ENCODE measurements at regions not wholly inside any gene's neighbourhood (a gene's known extent, or its start where the extent isn't known, plus 50 kb on each side); places are given as distances from the start of the nearest gene placed in this dataset.

GRCh38 chr3:164488893-164489292, 589.4 kb downstream of the SI start:
- TF ChIP-seq CTCF (IDR thresholded peaks at IDR 0.05; ENCODE audit: poor library complexity) (no peak), EZH2 (IDR thresholded peaks at IDR 0.05; ENCODE audit: borderline replicate concordance) (no peak)
- no peak for DNase-seq (ENCODE audit: low spot score)
- 88% methylated on average over 2 of the region's 2 CpGs for WGBS (ENCODE audit: low lambda C conversion rate, missing lambda C conversion rate)

GRCh38 chr3:164486150-164486549, 592.1 kb downstream of the SI start:
- 81% methylated on average over 3 of the region's 3 CpGs for WGBS (ENCODE audit: low lambda C conversion rate, missing lambda C conversion rate)
- H3K9me2 ChIP-seq (replicated peaks; ENCODE audit: insufficient read depth): no peaks in the 10 kb centered on the region
- H3K4me3 ChIP-seq: no peak overlapping the region
- H3K27ac ChIP-seq: no peak overlapping the region
- no peak for DNase-seq (ENCODE audit: low spot score)
- no peak overlapping the region for H3K4me2 ChIP-seq
- H2AFZ ChIP-seq: no peak overlapping the region
- no peaks in the 10 kb centered on the region for H3K9me3 ChIP-seq (ENCODE audit: low read depth)
- H4K20me1 ChIP-seq (ENCODE audit: insufficient read depth, poor library complexity, severe bottlenecking): no peaks in the 10 kb centered on the region
- H3K4me1 ChIP-seq (ENCODE audit: insufficient read depth): no peaks in the 10 kb centered on the region
- no peaks in the 10 kb centered on the region for H3K27me3 ChIP-seq
- TF ChIP-seq EZH2 (IDR thresholded peaks at IDR 0.05; ENCODE audit: borderline replicate concordance): no peak
- TF ChIP-seq CTCF (IDR thresholded peaks at IDR 0.05; ENCODE audit: poor library complexity): no peak
- TF ChIP-seq EZH2phosphoT487 (IDR thresholded peaks at IDR 0.05; ENCODE audit: low read depth, severe bottlenecking, unreplicated experiment): no peak
- no peaks in the 10 kb centered on the region for H3K79me2 ChIP-seq
- no peaks in the 10 kb centered on the region for H3K36me3 ChIP-seq (replicated peaks; ENCODE audit: insufficient read depth, low read depth)

More at GRCh38 chr3:164488893-164489292, 589.4 kb downstream of the SI start:
- Histone ChIP-seq H3K4me3 (no peak overlapping the region), H3K27me3 (no peaks in the 10 kb centered on the region), H3K9me2 (replicated peaks; ENCODE audit: insufficient read depth) (no peaks in the 10 kb centered on the region), H4K20me1 (ENCODE audit: insufficient read depth, poor library complexity, severe bottlenecking) (no peaks in the 10 kb centered on the region), H2AFZ (no peak overlapping the region), H3K9me3 (ENCODE audit: low read depth) (no peaks in the 10 kb centered on the region), H3K79me2 (no peaks in the 10 kb centered on the region), H3K36me3 (replicated peaks; ENCODE audit: insufficient read depth, low read depth) (no peaks in the 10 kb centered on the region), H3K4me2 (no peak overlapping the region), H3K4me1 (ENCODE audit: insufficient read depth) (no peaks in the 10 kb centered on the region), H3K27ac (no peak overlapping the region)

GRCh38 chr3:164479978-164480377, 598.3 kb downstream of the SI start:
- Histone ChIP-seq H3K36me3 (replicated peaks; ENCODE audit: insufficient read depth, low read depth) (no peaks in the 10 kb centered on the region), H4K20me1 (ENCODE audit: insufficient read depth, poor library complexity, severe bottlenecking) (no peaks in the 10 kb centered on the region)

More at GRCh38 chr3:164479978-164480377, 598.3 kb downstream of the SI start:
- WGBS (ENCODE audit: low lambda C conversion rate, missing lambda C conversion rate): 48% methylated on average over 1 of the region's 1 CpG
- Histone ChIP-seq H2AFZ (no peak overlapping the region), H3K79me2 (no peaks in the 10 kb centered on the region), H3K4me1 (ENCODE audit: insufficient read depth) (no peaks in the 10 kb centered on the region), H3K9me2 (replicated peaks; ENCODE audit: insufficient read depth) (no peaks in the 10 kb centered on the region), H3K27me3 (no peaks in the 10 kb centered on the region), H3K4me2 (no peak overlapping the region), H3K9me3 (ENCODE audit: low read depth) (no peaks in the 10 kb centered on the region), H3K27ac (no peak overlapping the region), H3K4me3 (no peak overlapping the region)
- TF ChIP-seq EZH2phosphoT487 (IDR thresholded peaks at IDR 0.05; ENCODE audit: low read depth, severe bottlenecking, unreplicated experiment) (no peak), CTCF (IDR thresholded peaks at IDR 0.05; ENCODE audit: poor library complexity) (no peak), EZH2 (IDR thresholded peaks at IDR 0.05; ENCODE audit: borderline replicate concordance) (no peak)
- DNase-seq (ENCODE audit: low spot score): no peak

Measured in hepatocyte (in vitro differentiated cells).